AG04450 (cell line): ENCODE measurements at regions not wholly inside any gene's neighbourhood (a gene's known extent, or its start where the extent isn't known, plus 50 kb on each side); places are given as distances from the start of the nearest gene placed in this dataset.
A peak's percentile ranks its signal among the peaks of the same experiment; 100 is the strongest.

Source experiments
- CTCF ChIA-PET: fragments of 300-600, 350-600 bp; formaldehyde crosslinking; extraction: SDS; loops from one replicate; lab custom pipeline; 2022; ENCODE audit warnings: antibody characterized with exemption, inconsistent platforms; lab: Charles Lee
- POLR2A ChIA-PET: fragments of 350-600 bp; formaldehyde crosslinking; extraction: SDS; loops from one replicate; lab custom pipeline; 2021; ENCODE audit warnings: antibody characterized with exemption, inconsistent platforms; lab: Yijun Ruan, JAX
- DNase-seq: peaks from one replicate; pipeline ENCODE4 v3.0.0-alpha.2; 2011; ENCODE audit warnings: low read depth, low spot score
- H3K27ac ChIP-seq: one replicate; pipeline ENCODE4 v1.5.1; 2012; ENCODE audit warnings: low read depth, low read length, control low read depth
- H3K27me3 ChIP-seq: one replicate; pipeline ENCODE4 v1.6.0; 2012; ENCODE audit warnings: low read length; ENCODE audit not compliant: control insufficient read depth, insufficient read depth
- H3K4me3 ChIP-seq: 2 replicates; pipeline ENCODE4 v1.5.1; 2011; ENCODE audit warnings: mild to moderate bottlenecking, low read depth, low read length, control low read depth
- H3K9me3 ChIP-seq: 2 replicates; pipeline ENCODE4 v1.5.1; 2012; ENCODE audit warnings: low read length; ENCODE audit not compliant: control insufficient read depth, insufficient read depth
- CTCF ChIP-seq: IDR thresholded peaks from 2 replicates; pipeline ENCODE4 v1.5.1; 2011; ENCODE audit warnings: low read depth, low read length, control low read depth, inconsistent platforms

GRCh38 chr13:26985285-26985878 is 186.2 kb downstream of the USP12 start:
- no peaks in the 10 kb centered on the region for H3K9me3 ChIP-seq
- H3K27ac ChIP-seq = no peak overlapping the region
- H3K4me3 ChIP-seq = no peak overlapping the region
- no peaks in the 10 kb centered on the region for H3K27me3 ChIP-seq
- POLR2A ChIA-PET = interaction anchor here (0.6 to 1.4 kb wide), 5 partner anchors 37 to 373 kb away, joined by 3 to 4 read pairs (median 3); no protein-coding TSS in a partner anchor
- TF ChIP-seq CTCF = peak; percentile 77
- peak; percentile 54 for DNase-seq
- CTCF ChIA-PET = interaction anchor here (0.6 to 9.2 kb wide), 69 partner anchors 8 to 999 kb away, joined by 3 to 365 read pairs (median 4); partner anchors contain the start of genes GTF3A, MTIF3 and RASL11A

- ChIA-PET POLR2A (interaction anchor here (1.3 to 1.4 kb wide), 2 partner anchors 351 to 374 kb away, joined by 3 read pairs; no protein-coding TSS in a partner anchor), CTCF (interaction anchor here (0.6 to 9.2 kb wide), 36 partner anchors 8 to 1000 kb away, joined by 3 to 365 read pairs (median 8); partner anchors contain the start of gene RASL11A)
- DNase-seq = no peak
- peak overlapping the region; percentile 89 for H3K27ac ChIP-seq
- no peaks in the 10 kb centered on the region for H3K9me3 ChIP-seq
- TF ChIP-seq CTCF = no peak
- no peaks in the 10 kb centered on the region for H3K27me3 ChIP-seq
- no peak overlapping the region for H3K4me3 ChIP-seq
Observed at GRCh38 chr13:26984337-26984736, 187.3 kb downstream of the USP12 start.

- CTCF ChIA-PET = interaction anchor here (0.6 to 9.2 kb wide), 12 partner anchors 11 to 847 kb away, joined by 3 to 365 read pairs (median 6); partner anchors contain the start of gene RASL11A
- no peaks in the 10 kb centered on the region for H3K27me3 ChIP-seq
- DNase-seq = no peak
- H3K4me3 ChIP-seq = no peak overlapping the region
- POLR2A ChIA-PET = interaction anchor here (0.6 to 1.4 kb wide), 7 partner anchors 37 to 378 kb away, joined by 3 to 6 read pairs (median 4); no protein-coding TSS in a partner anchor
- H3K9me3 ChIP-seq = no peaks in the 10 kb centered on the region
- H3K27ac ChIP-seq = peak overlapping the region; percentile 89
- TF ChIP-seq CTCF = no peak
Observed at GRCh38 chr13:26983543-26984320, 187.9 kb downstream of the USP12 start.

GRCh38 chr13:26980099-26981031 is 191.2 kb downstream of the USP12 start:
- ChIA-PET CTCF (interaction anchor here (1.0 to 3.5 kb wide), 3 partner anchors 34 to 382 kb away, joined by 3 to 22 read pairs (median 3); no protein-coding TSS in a partner anchor), POLR2A (interaction anchor here (0.5 to 0.6 kb wide), 2 partner anchors 271 to 348 kb away, joined by 3 read pairs; no protein-coding TSS in a partner anchor)
- DNase-seq = no peak
- TF ChIP-seq CTCF = no peak
- no peak overlapping the region for H3K27ac ChIP-seq
- no peaks in the 10 kb centered on the region for H3K9me3 ChIP-seq
- H3K4me3 ChIP-seq = no peak overlapping the region
- no peaks in the 10 kb centered on the region for H3K27me3 ChIP-seq
